ENCODE measurements at regions not wholly inside any gene's neighbourhood (a gene's known extent, or its start where the extent isn't known, plus 50 kb on each side); places are given as distances from the start of the nearest gene placed in this dataset.

DNA sequence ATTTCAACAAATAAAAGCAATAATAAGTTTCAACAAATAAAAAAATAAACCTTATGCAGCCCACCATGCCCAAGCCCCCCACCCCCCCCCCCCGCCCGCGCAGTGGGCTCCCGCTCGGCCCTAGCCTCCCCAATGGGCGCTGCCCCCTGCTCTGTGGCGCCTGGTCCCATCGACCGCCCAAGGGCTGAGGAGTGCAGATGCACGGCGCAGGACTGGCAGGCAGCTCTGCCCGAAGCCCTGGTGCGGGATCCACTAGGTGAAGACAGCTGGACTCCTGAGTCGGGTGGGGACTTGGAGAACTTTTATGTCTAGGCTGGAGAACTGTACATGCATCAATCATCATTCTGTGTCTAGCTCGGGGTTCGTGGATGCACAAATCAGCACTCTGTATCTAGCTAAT lies 779.6 kb downstream of the DACH1 start:
- TF ChIP-seq, protein P1, sequence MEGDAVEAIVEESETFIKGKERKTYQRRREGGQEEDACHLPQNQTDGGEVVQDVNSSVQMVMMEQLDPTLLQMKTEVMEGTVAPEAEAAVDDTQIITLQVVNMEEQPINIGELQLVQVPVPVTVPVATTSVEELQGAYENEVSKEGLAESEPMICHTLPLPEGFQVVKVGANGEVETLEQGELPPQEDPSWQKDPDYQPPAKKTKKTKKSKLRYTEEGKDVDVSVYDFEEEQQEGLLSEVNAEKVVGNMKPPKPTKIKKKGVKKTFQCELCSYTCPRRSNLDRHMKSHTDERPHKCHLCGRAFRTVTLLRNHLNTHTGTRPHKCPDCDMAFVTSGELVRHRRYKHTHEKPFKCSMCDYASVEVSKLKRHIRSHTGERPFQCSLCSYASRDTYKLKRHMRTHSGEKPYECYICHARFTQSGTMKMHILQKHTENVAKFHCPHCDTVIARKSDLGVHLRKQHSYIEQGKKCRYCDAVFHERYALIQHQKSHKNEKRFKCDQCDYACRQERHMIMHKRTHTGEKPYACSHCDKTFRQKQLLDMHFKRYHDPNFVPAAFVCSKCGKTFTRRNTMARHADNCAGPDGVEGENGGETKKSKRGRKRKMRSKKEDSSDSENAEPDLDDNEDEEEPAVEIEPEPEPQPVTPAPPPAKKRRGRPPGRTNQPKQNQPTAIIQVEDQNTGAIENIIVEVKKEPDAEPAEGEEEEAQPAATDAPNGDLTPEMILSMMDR (conservative IDR thresholded peaks at IDR 0.05; ENCODE audit: low read length): no peak
- no peak for TF ChIP-seq EZH2phosphoT487 (IDR thresholded peaks at IDR 0.05; ENCODE audit: borderline replicate concordance)

All from Loucy (cell line).